ENCODE measurements at regions not wholly inside any gene's neighbourhood (a gene's known extent, or its start where the extent isn't known, plus 50 kb on each side); places are given as distances from the start of the nearest gene placed in this dataset.

GRCh38 chr5:107744418-107745330, 73.9 kb upstream of the EFNA5 start:
- H3K36me3 ChIP-seq (ENCODE audit: control insufficient read depth, insufficient read depth, low read length) = no peaks in the 10 kb centered on the region
- Mint-ChIP-seq H3K9me3 (ENCODE audit: unreplicated experiment) (peaks cover 9% of the 10 kb centered on the region), H3K36me3 (ENCODE audit: insufficient read depth, unreplicated experiment) (no peaks in the 10 kb centered on the region), H3K27ac (ENCODE audit: unreplicated experiment) (no peak overlapping the region), H3K4me1 (ENCODE audit: low read depth, unreplicated experiment) (no peaks in the 10 kb centered on the region), H3K27me3 (ENCODE audit: insufficient read depth, unreplicated experiment) (peaks cover 13% of the 10 kb centered on the region), H3K4me3 (ENCODE audit: unreplicated experiment) (no peak overlapping the region)
- ChIA-PET POLR2A (no interaction called here), CTCF (no interaction called here)
- H3K27me3 ChIP-seq (replicated peaks; ENCODE audit: control insufficient read depth, insufficient read depth, low read length) = no peaks in the 10 kb centered on the region
- H3K9me3 ChIP-seq = no peaks in the 10 kb centered on the region
- no peak overlapping the region for H3K4me3 ChIP-seq (ENCODE audit: low read depth, low read length)
- H3K4me1 ChIP-seq = no peaks in the 10 kb centered on the region; the same call in 1 of the 2 replicates
- BruUV-seq (replicated peaks) = no TSS peak
- no peak for TF ChIP-seq CTCF (IDR thresholded peaks at IDR 0.05; ENCODE audit: insufficient read depth in 1 of 2, low read depth in 1 of 2, low read length in 1 of 2, severe bottlenecking in 1 of 2, unreplicated experiment in 1 of 2)
- intact Hi-C loops (cut with micrococcal nuclease; ENCODE audit: unreplicated experiment) = no loop called here
- DNase-seq = no peak

- CTCF ChIA-PET = no interaction called here
- no peak overlapping the region for H3K27ac Mint-ChIP-seq (ENCODE audit: unreplicated experiment)
- POLR2A ChIA-PET = no interaction called here
- H3K36me3 Mint-ChIP-seq (ENCODE audit: insufficient read depth, unreplicated experiment) = no peaks in the 10 kb centered on the region
- DNase-seq = no peak
- H3K9me3 Mint-ChIP-seq (ENCODE audit: unreplicated experiment) = peaks cover 9% of the 10 kb centered on the region
- Histone ChIP-seq H3K4me3 (ENCODE audit: low read depth, low read length) (no peak overlapping the region), H3K9me3 (no peaks in the 10 kb centered on the region), H3K4me1 (no peaks in the 10 kb centered on the region; the same call in 1 of the 2 replicates), H3K27me3 (replicated peaks; ENCODE audit: control insufficient read depth, insufficient read depth, low read length) (no peaks in the 10 kb centered on the region), H3K36me3 (ENCODE audit: control insufficient read depth, insufficient read depth, low read length) (no peaks in the 10 kb centered on the region)
- H3K27me3 Mint-ChIP-seq (ENCODE audit: insufficient read depth, unreplicated experiment) = peaks cover 8% of the 10 kb centered on the region
- no TSS peak for BruUV-seq (replicated peaks)
- no peaks in the 10 kb centered on the region for H3K4me1 Mint-ChIP-seq (ENCODE audit: low read depth, unreplicated experiment)
- H3K4me3 Mint-ChIP-seq (ENCODE audit: unreplicated experiment) = no peak overlapping the region
- intact Hi-C loops (cut with micrococcal nuclease; ENCODE audit: unreplicated experiment) = no loop called here
- TF ChIP-seq CTCF (IDR thresholded peaks at IDR 0.05; ENCODE audit: insufficient read depth in 1 of 2, low read depth in 1 of 2, low read length in 1 of 2, severe bottlenecking in 1 of 2, unreplicated experiment in 1 of 2) = no peak
These were observed 72.8 kb upstream of the EFNA5 start for GRCh38 chr5:107743373-107744000.

- no peaks in the 10 kb centered on the region for H3K4me1 Mint-ChIP-seq (ENCODE audit: low read depth, unreplicated experiment)
These were observed 68.9 kb upstream of the EFNA5 start for GRCh38 chr5:107739661-107740060.

More at GRCh38 chr5:107739661-107740060, 68.9 kb upstream of the EFNA5 start:
- TF ChIP-seq CTCF (IDR thresholded peaks at IDR 0.05; ENCODE audit: insufficient read depth in 1 of 2, low read depth in 1 of 2, low read length in 1 of 2, severe bottlenecking in 1 of 2, unreplicated experiment in 1 of 2) = no peak
- DNase-seq = no peak
- CTCF ChIA-PET = no interaction called here
- intact Hi-C loops (cut with micrococcal nuclease; ENCODE audit: unreplicated experiment) = no loop called here
- peaks cover 10% of the 10 kb centered on the region for H3K27me3 Mint-ChIP-seq (ENCODE audit: insufficient read depth, unreplicated experiment)
- Histone ChIP-seq H3K4me1 (no peaks in the 10 kb centered on the region; the same call in 1 of the 2 replicates), H3K4me3 (ENCODE audit: low read depth, low read length) (no peak overlapping the region), H3K36me3 (ENCODE audit: control insufficient read depth, insufficient read depth, low read length) (no peaks in the 10 kb centered on the region), H3K9me3 (no peaks in the 10 kb centered on the region), H3K27me3 (replicated peaks; ENCODE audit: control insufficient read depth, insufficient read depth, low read length) (no peaks in the 10 kb centered on the region)
- no peaks in the 10 kb centered on the region for H3K36me3 Mint-ChIP-seq (ENCODE audit: insufficient read depth, unreplicated experiment)
- H3K4me3 Mint-ChIP-seq (ENCODE audit: unreplicated experiment) = no peak overlapping the region
- POLR2A ChIA-PET = no interaction called here
- BruUV-seq (replicated peaks) = no TSS peak
- H3K27ac Mint-ChIP-seq (ENCODE audit: unreplicated experiment) = no peak overlapping the region
- H3K9me3 Mint-ChIP-seq (ENCODE audit: unreplicated experiment) = peaks cover 9% of the 10 kb centered on the region

All from Caco-2 (cell line).